ENCODE measurements at regions not wholly inside any gene's neighbourhood (a gene's known extent, or its start where the extent isn't known, plus 50 kb on each side); places are given as distances from the start of the nearest gene placed in this dataset.
A peak's percentile ranks its signal among the peaks of the same experiment; 100 is the strongest.

- H3K36me3 ChIP-seq = no peaks in the 10 kb centered on the region
- 91 to 95% methylated on average over 4 of the region's 4 CpGs for WGBS, 2 donors
Observed at GRCh38 chr5:109573256-109573655, 116.5 kb upstream of the MAN2A1 start.

GRCh38 chr5:109571785-109572184 is 117.9 kb upstream of the MAN2A1 start:
- no peak for TF ChIP-seq CTCF (IDR thresholded peaks at IDR 0.05)
- TF ChIP-seq EP300 (IDR thresholded peaks at IDR 0.05) = no peak
- TF ChIP-seq POLR2A (IDR thresholded peaks at IDR 0.05) = no peak
- 96 to 97% methylated on average over 1 of the region's 1 CpG for WGBS, 2 donors

More at GRCh38 chr5:109573256-109573655, 116.5 kb upstream of the MAN2A1 start:
- no peak for DNase-seq (ENCODE audit: low spot score in 2 of 2)
- Histone ChIP-seq H3K4me3 (no peak overlapping the region), H3K27me3 (no peaks in the 10 kb centered on the region), H3K27ac (no peak overlapping the region), H3K9me3 (no peaks in the 10 kb centered on the region), H3K4me1 (no peaks in the 10 kb centered on the region)
- TF ChIP-seq CTCF (IDR thresholded peaks at IDR 0.05) (no peak), POLR2A (IDR thresholded peaks at IDR 0.05) (no peak), EP300 (IDR thresholded peaks at IDR 0.05) (no peak)

DNA sequence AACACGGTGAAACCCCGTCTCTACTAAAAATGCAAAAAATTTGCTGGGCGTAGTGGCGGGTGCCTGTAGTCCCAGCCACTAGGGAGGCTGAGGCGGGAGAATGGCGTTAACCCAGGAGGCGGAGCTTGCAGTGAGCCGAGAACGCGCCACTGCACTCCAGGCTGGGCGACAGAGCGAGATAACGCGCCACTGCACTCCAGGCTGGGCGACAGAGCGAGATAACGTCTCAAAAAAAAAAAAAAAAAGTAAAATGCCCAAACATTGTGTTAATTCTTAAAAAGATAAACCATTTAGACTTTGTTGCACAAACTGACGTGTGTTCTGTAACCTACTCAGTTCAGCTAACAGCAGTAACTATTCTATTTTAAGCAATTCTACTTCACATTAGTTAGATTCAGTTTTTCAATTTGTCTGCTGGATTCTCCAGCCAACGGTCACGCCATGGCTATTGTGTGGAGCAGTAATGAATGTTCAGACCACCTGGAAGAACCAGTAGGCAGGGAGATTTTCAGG is 119.3 kb upstream of the MAN2A1 start:
- no peaks in the 10 kb centered on the region for H3K36me3 ChIP-seq
- no peak overlapping the region for H3K27ac ChIP-seq
- no peak for TF ChIP-seq POLR2A (IDR thresholded peaks at IDR 0.05)
- no peak for TF ChIP-seq CTCF (IDR thresholded peaks at IDR 0.05)
- no peak for TF ChIP-seq EP300 (IDR thresholded peaks at IDR 0.05)
- no peak overlapping the region for H3K4me3 ChIP-seq
- 91 to 92% methylated on average over 20 of the region's 20 CpGs for WGBS, 2 donors
- no peak for DNase-seq (ENCODE audit: low spot score in 2 of 2)
- H3K9me3 ChIP-seq = no peaks in the 10 kb centered on the region
- H3K4me1 ChIP-seq = no peaks in the 10 kb centered on the region
- no peaks in the 10 kb centered on the region for H3K27me3 ChIP-seq

More at GRCh38 chr5:109571785-109572184, 117.9 kb upstream of the MAN2A1 start:
- Histone ChIP-seq H3K4me1 (no peaks in the 10 kb centered on the region), H3K9me3 (no peaks in the 10 kb centered on the region), H3K27me3 (no peaks in the 10 kb centered on the region), H3K4me3 (no peak overlapping the region), H3K27ac (no peak overlapping the region), H3K36me3 (no peaks in the 10 kb centered on the region)
- no peak for DNase-seq (ENCODE audit: low spot score in 2 of 2)

GRCh38 chr5:109567374-109568044 is 122.2 kb upstream of the MAN2A1 start:
- Histone ChIP-seq H3K36me3 (no peaks in the 10 kb centered on the region), H3K9me3 (no peaks in the 10 kb centered on the region), H3K27ac (no peak overlapping the region), H3K4me1 (no peaks in the 10 kb centered on the region), H3K27me3 (no peaks in the 10 kb centered on the region), H3K4me3 (no peak overlapping the region)
- TF ChIP-seq EP300 (IDR thresholded peaks at IDR 0.05) = no peak
- TF ChIP-seq POLR2A (IDR thresholded peaks at IDR 0.05) = no peak
- TF ChIP-seq CTCF (IDR thresholded peaks at IDR 0.05) = no peak
- 55 to 63% methylated on average over 7 of the region's 7 CpGs for WGBS, 2 donors
- peak in 1 of 2 donors; percentile 22 for DNase-seq (ENCODE audit: low spot score in 2 of 2)

- no peak for DNase-seq (ENCODE audit: low spot score in 2 of 2)
- no peaks in the 10 kb centered on the region for H3K4me1 ChIP-seq
- no peaks in the 10 kb centered on the region for H3K36me3 ChIP-seq
- 95 to 96% methylated on average over 2 of the region's 2 CpGs for WGBS, 2 donors
- H3K27ac ChIP-seq = no peak overlapping the region
- H3K9me3 ChIP-seq = no peaks in the 10 kb centered on the region
- TF ChIP-seq EP300 (IDR thresholded peaks at IDR 0.05) (no peak), CTCF (IDR thresholded peaks at IDR 0.05) (no peak)
- H3K4me3 ChIP-seq = no peak overlapping the region
- H3K27me3 ChIP-seq = no peaks in the 10 kb centered on the region
Observed at GRCh38 chr5:109566361-109566760, 123.4 kb upstream of the MAN2A1 start.
